ENCODE measurements at regions not wholly inside any gene's neighbourhood (a gene's known extent, or its start where the extent isn't known, plus 50 kb on each side); places are given as distances from the start of the nearest gene placed in this dataset.
A peak's percentile ranks its signal among the peaks of the same experiment; 100 is the strongest.

DNA sequence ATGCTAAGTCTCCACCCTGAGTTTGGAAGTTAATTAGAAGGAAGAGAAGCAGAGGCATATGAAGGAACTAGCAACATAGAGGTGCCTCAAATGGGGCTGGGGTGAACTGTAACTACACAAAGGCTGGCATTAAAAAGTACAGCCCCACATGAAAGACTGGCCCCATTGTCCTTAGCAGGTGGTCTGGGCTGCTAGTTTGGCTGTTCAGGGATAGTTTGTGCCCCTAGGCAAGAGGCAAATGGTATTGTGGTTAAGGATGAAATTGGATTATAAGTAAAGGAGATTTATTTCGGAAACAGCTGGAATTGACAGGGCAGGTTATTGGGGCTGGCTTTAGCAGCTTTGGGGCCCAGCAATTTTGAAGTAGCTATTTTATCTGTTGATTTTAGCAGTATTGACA is 365.7 kb upstream of the TNP1 start:
- intact Hi-C loops (cut with micrococcal nuclease; ENCODE audit: unreplicated experiment) (no loop called here), in situ Hi-C loops (cut with HindIII; ENCODE audit: low pct_unique_long_range_greater_than_20kb, low sequenced_read_pairs) (no loop called here)
- ATAC-seq (no peak), DNase-seq (ENCODE audit: low read depth, low spot score) (no peak)
- TF ChIP-seq, protein P1, sequence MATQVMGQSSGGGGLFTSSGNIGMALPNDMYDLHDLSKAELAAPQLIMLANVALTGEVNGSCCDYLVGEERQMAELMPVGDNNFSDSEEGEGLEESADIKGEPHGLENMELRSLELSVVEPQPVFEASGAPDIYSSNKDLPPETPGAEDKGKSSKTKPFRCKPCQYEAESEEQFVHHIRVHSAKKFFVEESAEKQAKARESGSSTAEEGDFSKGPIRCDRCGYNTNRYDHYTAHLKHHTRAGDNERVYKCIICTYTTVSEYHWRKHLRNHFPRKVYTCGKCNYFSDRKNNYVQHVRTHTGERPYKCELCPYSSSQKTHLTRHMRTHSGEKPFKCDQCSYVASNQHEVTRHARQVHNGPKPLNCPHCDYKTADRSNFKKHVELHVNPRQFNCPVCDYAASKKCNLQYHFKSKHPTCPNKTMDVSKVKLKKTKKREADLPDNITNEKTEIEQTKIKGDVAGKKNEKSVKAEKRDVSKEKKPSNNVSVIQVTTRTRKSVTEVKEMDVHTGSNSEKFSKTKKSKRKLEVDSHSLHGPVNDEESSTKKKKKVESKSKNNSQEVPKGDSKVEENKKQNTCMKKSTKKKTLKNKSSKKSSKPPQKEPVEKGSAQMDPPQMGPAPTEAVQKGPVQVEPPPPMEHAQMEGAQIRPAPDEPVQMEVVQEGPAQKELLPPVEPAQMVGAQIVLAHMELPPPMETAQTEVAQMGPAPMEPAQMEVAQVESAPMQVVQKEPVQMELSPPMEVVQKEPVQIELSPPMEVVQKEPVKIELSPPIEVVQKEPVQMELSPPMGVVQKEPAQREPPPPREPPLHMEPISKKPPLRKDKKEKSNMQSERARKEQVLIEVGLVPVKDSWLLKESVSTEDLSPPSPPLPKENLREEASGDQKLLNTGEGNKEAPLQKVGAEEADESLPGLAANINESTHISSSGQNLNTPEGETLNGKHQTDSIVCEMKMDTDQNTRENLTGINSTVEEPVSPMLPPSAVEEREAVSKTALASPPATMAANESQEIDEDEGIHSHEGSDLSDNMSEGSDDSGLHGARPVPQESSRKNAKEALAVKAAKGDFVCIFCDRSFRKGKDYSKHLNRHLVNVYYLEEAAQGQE (IDR thresholded peaks at IDR 0.05; ENCODE audit: insufficient read depth in 1 of 2, low read depth in 2 of 2, low read length in 1 of 2), result no peak
- TF ChIP-seq POLR2AphosphoS5 (IDR thresholded peaks at IDR 0.05; ENCODE audit: low read depth, low read length) (no peak), TCF7L2 (IDR thresholded peaks at IDR 0.05; ENCODE audit: low read depth, low read length) (no peak), SIN3A (IDR thresholded peaks at IDR 0.05; ENCODE audit: borderline replicate concordance, insufficient read depth, low read depth, low read length) (no peak)
- TF ChIP-seq, protein P2, sequence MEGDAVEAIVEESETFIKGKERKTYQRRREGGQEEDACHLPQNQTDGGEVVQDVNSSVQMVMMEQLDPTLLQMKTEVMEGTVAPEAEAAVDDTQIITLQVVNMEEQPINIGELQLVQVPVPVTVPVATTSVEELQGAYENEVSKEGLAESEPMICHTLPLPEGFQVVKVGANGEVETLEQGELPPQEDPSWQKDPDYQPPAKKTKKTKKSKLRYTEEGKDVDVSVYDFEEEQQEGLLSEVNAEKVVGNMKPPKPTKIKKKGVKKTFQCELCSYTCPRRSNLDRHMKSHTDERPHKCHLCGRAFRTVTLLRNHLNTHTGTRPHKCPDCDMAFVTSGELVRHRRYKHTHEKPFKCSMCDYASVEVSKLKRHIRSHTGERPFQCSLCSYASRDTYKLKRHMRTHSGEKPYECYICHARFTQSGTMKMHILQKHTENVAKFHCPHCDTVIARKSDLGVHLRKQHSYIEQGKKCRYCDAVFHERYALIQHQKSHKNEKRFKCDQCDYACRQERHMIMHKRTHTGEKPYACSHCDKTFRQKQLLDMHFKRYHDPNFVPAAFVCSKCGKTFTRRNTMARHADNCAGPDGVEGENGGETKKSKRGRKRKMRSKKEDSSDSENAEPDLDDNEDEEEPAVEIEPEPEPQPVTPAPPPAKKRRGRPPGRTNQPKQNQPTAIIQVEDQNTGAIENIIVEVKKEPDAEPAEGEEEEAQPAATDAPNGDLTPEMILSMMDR (IDR thresholded peaks at IDR 0.05), result no peak
- no peaks in the 10 kb centered on the region for H3K9me3 ChIP-seq (ENCODE audit: control insufficient read depth, insufficient read depth, low read depth, low read length)
- CTCF ChIA-PET, result no interaction called here
- no peak overlapping the region for H3K27ac ChIP-seq (ENCODE audit: low read length)
- H3K36me3 ChIP-seq (ENCODE audit: control insufficient read depth, insufficient read depth, low read length), result no peaks in the 10 kb centered on the region
- no peaks in the 10 kb centered on the region for H3K27me3 ChIP-seq (ENCODE audit: control insufficient read depth, insufficient read depth, low read length)
- H3K4me3 ChIP-seq (ENCODE audit: low read depth in 2 of 2, low read length in 2 of 2), result no peak overlapping the region
- H3K4me1 ChIP-seq (ENCODE audit: control insufficient read depth, insufficient read depth, low read length), result no peaks in the 10 kb centered on the region
- POLR2A ChIA-PET, result no interaction called here
- BruUV-seq (replicated peaks), result no TSS peak

DNA sequence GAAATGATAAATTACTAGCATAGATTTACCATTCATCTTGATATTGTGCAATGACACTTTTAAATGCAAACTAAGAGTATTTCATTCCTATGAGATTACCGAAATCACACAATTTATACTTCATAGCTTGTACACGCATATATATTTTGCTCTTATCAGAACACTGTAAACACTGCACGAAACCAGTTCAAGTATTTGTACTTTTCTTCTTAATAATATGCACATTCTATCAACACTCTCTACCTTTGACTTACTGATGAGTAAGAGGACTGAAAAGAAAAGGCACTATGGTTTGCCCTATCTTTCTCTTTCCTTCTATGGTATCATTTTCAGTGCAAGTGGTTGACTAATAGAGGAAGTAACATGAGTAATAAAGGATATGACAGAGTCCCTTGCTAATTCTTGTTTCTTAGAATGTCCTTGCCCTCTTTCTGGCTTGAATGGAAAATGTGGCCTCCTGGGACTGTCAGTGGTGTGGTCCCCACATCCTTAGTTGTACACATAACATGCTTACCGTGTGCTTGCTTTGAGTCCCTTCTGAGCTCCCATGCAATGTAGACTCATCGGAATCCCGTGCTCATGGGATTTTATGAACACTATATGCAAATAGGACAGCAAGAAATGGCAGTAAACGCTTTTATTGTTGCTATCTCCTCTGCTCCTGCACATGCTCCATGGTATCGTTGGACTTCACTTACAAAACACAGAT is 363.5 kb upstream of the TNP1 start:
- no peak for TF ChIP-seq SIN3A (IDR thresholded peaks at IDR 0.05; ENCODE audit: borderline replicate concordance, insufficient read depth, low read depth, low read length)
- TF ChIP-seq, protein P1 (IDR thresholded peaks at IDR 0.05; ENCODE audit: insufficient read depth in 1 of 2, low read depth in 2 of 2, low read length in 1 of 2), result no peak
- TF ChIP-seq TCF7L2 (IDR thresholded peaks at IDR 0.05; ENCODE audit: low read depth, low read length), result no peak
- TF ChIP-seq POLR2AphosphoS5 (IDR thresholded peaks at IDR 0.05; ENCODE audit: low read depth, low read length), result no peak
- TF ChIP-seq, protein P2 (IDR thresholded peaks at IDR 0.05), result no peak
- no peaks in the 10 kb centered on the region for H3K9me3 ChIP-seq (ENCODE audit: control insufficient read depth, insufficient read depth, low read depth, low read length)
- ChIA-PET CTCF (no interaction called here), POLR2A (no interaction called here)
- H3K4me1 ChIP-seq (ENCODE audit: control insufficient read depth, insufficient read depth, low read length), result no peaks in the 10 kb centered on the region
- H3K27ac ChIP-seq (ENCODE audit: low read length), result no peak overlapping the region
- no peak overlapping the region for H3K4me3 ChIP-seq (ENCODE audit: low read depth in 2 of 2, low read length in 2 of 2)
- BruUV-seq (replicated peaks), result no TSS peak
- no peaks in the 10 kb centered on the region for H3K36me3 ChIP-seq (ENCODE audit: control insufficient read depth, insufficient read depth, low read length)
- in situ Hi-C loops (cut with HindIII; ENCODE audit: low pct_unique_long_range_greater_than_20kb, low sequenced_read_pairs), result no loop called here
- ATAC-seq (no peak), DNase-seq (ENCODE audit: low read depth, low spot score) (peak; percentile 7)
- H3K27me3 ChIP-seq (ENCODE audit: control insufficient read depth, insufficient read depth, low read length), result no peaks in the 10 kb centered on the region
- intact Hi-C loops (cut with micrococcal nuclease; ENCODE audit: unreplicated experiment), result no loop called here

Data from Panc1 (cell line).